Kidney (tissue), 13 donors: ENCODE measurements at regions not wholly inside any gene's neighbourhood (a gene's known extent, or its start where the extent isn't known, plus 50 kb on each side); places are given as distances from the start of the nearest gene placed in this dataset.

Experiments
- DNase-seq, 5 donors: peaks; one replicate each; pipeline ENCODE4 v3.0.0-alpha.2; 2013 to 2020
- FAIRE-seq: peaks from 2 replicates; lab custom pipeline; 2012; peaks lifted over from hg19 to GRCh38; lab: Jason Lieb, UNC
- H3K27ac ChIP-seq, 2 donors: one replicate each; pipeline ENCODE4 v1.7.0; 2013; ENCODE audit warnings: low read depth in 2 of 2, low read length in 2 of 2, inconsistent platforms in 1 of 2
- H3K27me3 ChIP-seq: one replicate; pipeline ENCODE4 v1.7.1; 2013; ENCODE audit warnings: low read length, inconsistent platforms; ENCODE audit not compliant: control insufficient read depth, insufficient read depth
- H3K36me3 ChIP-seq, 3 donors: one replicate each; pipeline versions ENCODE4 v1.7.0 to v1.7.1; 2013; ENCODE audit warnings: low read length in 3 of 3, control low read depth in 1 of 3, inconsistent platforms in 1 of 3; ENCODE audit not compliant: insufficient read depth in 3 of 3, control insufficient read depth in 2 of 3
- H3K4me1 ChIP-seq, 3 donors: one replicate each; pipeline versions ENCODE4 v1.7.0 to v1.7.1; 2013; ENCODE audit warnings: low read length in 3 of 3, inconsistent platforms in 1 of 3, low read depth in 1 of 3; ENCODE audit not compliant: control insufficient read depth in 2 of 3, insufficient read depth in 2 of 3
- H3K4me3 ChIP-seq, 3 donors: one replicate each; pipeline versions ENCODE4 v1.7.0 to v1.8.1; 2013; ENCODE audit warnings: low read length in 3 of 3, control low read depth in 1 of 3, inconsistent platforms in 1 of 3
- H3K9ac ChIP-seq, 3 donors: one replicate each; pipeline versions ENCODE4 v1.7.0 to v1.7.1; 2013; ENCODE audit warnings: low read length in 3 of 3, control low read depth in 1 of 3, inconsistent platforms in 1 of 3
- H3K9me3 ChIP-seq, 3 donors: one replicate each; pipeline versions ENCODE4 v1.7.0 to v1.7.1; 2013; ENCODE audit warnings: low read length in 3 of 3, control low read depth in 1 of 3, inconsistent platforms in 1 of 3; ENCODE audit not compliant: control insufficient read depth in 2 of 3, insufficient read depth in 1 of 3
- intact Hi-C: fragments of 100-400 bp; cut with DNase I; formaldehyde crosslinking; loops from one replicate; pipeline ENCODE4 v1.11.1; 2022
- TF ChIP-seq, protein P1 (sequence below): IDR thresholded peaks from 3 replicates; pipeline ENCODE4 v1.5.1; 2012; ENCODE audit warnings: mild to moderate bottlenecking, moderate library complexity, borderline replicate concordance; ENCODE audit not compliant: insufficient read depth; ENCODE audit errors: extremely low read depth
- donor health status: control.
- donor health status: control.
- donor health status: control.
- donor health status: control.
- donor health status: control.
- donor health status: DM: yes; HTN: yes; CAD: no.
- donor health status: Normal renal cell carcinoma (clear cell type).

DNA sequence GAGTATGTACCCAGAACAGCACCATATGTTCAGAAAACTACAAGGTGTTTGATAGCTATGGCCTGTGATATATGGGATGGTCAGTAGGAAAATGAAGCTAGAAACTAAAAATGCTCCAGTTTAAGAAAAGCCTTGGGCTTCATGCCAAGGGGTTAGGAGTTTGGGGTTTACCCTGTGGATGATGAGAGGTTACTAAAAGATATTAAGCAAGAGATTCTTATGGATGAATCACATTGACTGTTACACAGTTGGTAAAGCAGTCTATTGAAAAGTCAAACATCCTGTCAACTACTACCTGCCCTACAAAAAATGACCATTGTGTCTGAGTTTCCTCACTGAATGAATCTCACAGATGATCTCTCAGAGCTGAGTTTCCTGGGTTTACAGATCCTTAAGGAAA, 166.2 kb upstream of the INHBA start:
- FAIRE-seq (no peak), DNase-seq (no peak)
- Histone ChIP-seq H3K9ac (no peak overlapping the region), H3K4me1 (no peaks in the 10 kb centered on the region), H3K4me3 (no peak overlapping the region), H3K27ac (peak overlapping the region in 1 of 2 donors; percentile 38), H3K9me3 (peaks cover 0 to 5% (median 2%) of the 10 kb centered on the region in 3 donors), H3K27me3 (no peaks in the 10 kb centered on the region), H3K36me3 (no peaks in the 10 kb centered on the region)
- intact Hi-C loops: no loop called here
- TF ChIP-seq, protein P1, sequence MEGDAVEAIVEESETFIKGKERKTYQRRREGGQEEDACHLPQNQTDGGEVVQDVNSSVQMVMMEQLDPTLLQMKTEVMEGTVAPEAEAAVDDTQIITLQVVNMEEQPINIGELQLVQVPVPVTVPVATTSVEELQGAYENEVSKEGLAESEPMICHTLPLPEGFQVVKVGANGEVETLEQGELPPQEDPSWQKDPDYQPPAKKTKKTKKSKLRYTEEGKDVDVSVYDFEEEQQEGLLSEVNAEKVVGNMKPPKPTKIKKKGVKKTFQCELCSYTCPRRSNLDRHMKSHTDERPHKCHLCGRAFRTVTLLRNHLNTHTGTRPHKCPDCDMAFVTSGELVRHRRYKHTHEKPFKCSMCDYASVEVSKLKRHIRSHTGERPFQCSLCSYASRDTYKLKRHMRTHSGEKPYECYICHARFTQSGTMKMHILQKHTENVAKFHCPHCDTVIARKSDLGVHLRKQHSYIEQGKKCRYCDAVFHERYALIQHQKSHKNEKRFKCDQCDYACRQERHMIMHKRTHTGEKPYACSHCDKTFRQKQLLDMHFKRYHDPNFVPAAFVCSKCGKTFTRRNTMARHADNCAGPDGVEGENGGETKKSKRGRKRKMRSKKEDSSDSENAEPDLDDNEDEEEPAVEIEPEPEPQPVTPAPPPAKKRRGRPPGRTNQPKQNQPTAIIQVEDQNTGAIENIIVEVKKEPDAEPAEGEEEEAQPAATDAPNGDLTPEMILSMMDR: no peak

DNA sequence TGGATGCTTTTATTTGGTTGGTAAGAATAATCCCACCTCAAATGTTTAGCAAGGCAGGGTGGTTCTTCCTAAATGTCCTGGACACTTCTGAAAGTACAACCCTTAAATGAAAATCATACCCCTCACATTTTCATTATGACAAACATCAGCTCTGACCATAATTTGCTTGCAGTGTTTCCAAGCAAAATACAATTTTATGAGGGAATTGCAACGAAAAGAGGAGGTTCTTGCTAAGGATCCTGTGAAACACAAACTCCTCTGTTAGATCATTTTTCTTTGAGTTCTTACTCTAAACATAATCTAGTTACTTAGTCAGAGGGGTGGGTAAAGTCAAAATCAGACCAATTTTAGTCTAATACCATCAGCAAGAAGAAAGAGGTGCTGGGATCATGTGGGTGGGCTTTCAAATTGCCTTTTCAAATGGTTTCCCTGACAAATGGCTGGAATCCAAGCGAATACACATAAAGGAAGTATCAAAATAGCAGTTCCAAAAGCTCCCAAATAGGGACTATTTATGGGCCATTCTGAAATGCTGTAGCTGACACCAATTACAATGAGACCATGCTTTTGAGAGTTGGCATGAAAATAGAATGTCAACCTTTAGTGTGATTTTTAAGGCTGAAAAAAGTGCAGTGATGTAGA, 164.9 kb upstream of the INHBA start:
- TF ChIP-seq, protein P1: no peak
- no peak overlapping the region for H3K27ac ChIP-seq
- intact Hi-C loops: no loop called here
- H3K36me3 ChIP-seq: no peaks in the 10 kb centered on the region
- DNase-seq (peak in 1 of 5 donors; percentile 66), FAIRE-seq (no peak)
- H3K9ac ChIP-seq: no peak overlapping the region
- peaks cover 0 to 6% (median 5%) of the 10 kb centered on the region in 3 donors for H3K9me3 ChIP-seq
- H3K27me3 ChIP-seq: no peaks in the 10 kb centered on the region
- no peaks in the 10 kb centered on the region for H3K4me1 ChIP-seq
- no peak overlapping the region for H3K4me3 ChIP-seq

DNA sequence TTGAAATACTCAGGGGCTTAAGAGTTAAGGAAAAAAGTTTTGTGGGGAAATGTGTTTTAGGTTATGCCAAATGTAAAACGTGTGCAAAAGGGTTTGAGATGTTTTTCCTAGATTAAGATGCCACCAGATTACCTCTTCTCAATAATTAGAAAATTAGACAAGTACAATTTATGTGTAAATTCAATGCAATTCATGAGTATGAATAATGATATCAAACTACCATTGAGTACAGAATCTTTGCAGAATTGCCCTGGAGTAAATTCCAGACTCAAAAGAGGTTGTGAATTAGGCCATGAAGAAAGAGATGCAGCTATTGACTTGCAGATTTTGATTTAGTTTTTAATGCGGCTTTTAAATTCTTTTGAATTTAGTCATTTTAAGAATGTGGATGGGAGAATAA, 159.4 kb upstream of the INHBA start:
- FAIRE-seq: no peak
- Histone ChIP-seq H3K4me3 (no peak overlapping the region), H3K4me1 (no peaks in the 10 kb centered on the region), H3K36me3 (no peaks in the 10 kb centered on the region), H3K9me3 (peaks cover 0 to 6% (median 5%) of the 10 kb centered on the region in 3 donors), H3K9ac (no peak overlapping the region), H3K27ac (no peak overlapping the region), H3K27me3 (no peaks in the 10 kb centered on the region)
- intact Hi-C loops: no loop called here
- TF ChIP-seq, protein P1: no peak
- DNase-seq: no peak

DNA sequence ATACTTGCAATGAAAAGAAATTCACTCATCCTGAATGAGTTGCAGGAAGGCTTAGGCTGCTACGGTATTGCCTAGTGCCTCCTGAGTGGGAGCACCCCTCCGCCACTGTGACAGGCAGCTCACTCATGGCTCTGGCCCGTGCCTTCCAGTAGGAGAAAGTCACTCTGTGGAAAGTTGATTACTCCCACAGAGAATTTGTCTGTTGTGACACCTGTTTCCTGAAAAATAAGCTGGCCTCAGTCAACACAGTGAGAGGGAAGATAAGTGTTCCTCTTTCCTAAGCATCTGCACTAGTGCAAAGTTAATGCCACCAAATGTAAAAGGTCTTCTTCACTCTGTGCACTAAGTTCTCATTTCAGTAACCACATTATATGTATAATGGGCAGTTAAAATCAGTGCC, 158.8 kb upstream of the INHBA start:
- intact Hi-C loops: no loop called here
- no peak for FAIRE-seq
- no peaks in the 10 kb centered on the region for H3K4me1 ChIP-seq
- no peaks in the 10 kb centered on the region for H3K27me3 ChIP-seq
- peaks cover 0 to 6% (median 5%) of the 10 kb centered on the region in 3 donors for H3K9me3 ChIP-seq
- H3K4me3 ChIP-seq: no peak overlapping the region
- H3K27ac ChIP-seq: no peak overlapping the region
- H3K9ac ChIP-seq: no peak overlapping the region
- DNase-seq: no peak
- no peaks in the 10 kb centered on the region for H3K36me3 ChIP-seq
- TF ChIP-seq, protein P1: no peak
